ENCODE measurements at regions not wholly inside any gene's neighbourhood (a gene's known extent, or its start where the extent isn't known, plus 50 kb on each side); places are given as distances from the start of the nearest gene placed in this dataset.

GRCh38 chr3:79878708-79879107 is 110.9 kb upstream of the ROBO1 start:
- no peak overlapping the region for H3K4me3 ChIP-seq (ENCODE audit: low read depth, low read length)
- TF ChIP-seq CTCF (IDR thresholded peaks at IDR 0.05; ENCODE audit: insufficient read depth, low read depth, low read length) = no peak
- no peak for DNase-seq (ENCODE audit: low read depth)

GRCh38 chr3:79874646-79875045 is 106.8 kb upstream of the ROBO1 start:
- no peak overlapping the region for H3K4me3 ChIP-seq (ENCODE audit: low read depth, low read length)
- no peak for TF ChIP-seq CTCF (IDR thresholded peaks at IDR 0.05; ENCODE audit: insufficient read depth, low read depth, low read length)
- DNase-seq (ENCODE audit: low read depth) = no peak

- peak; percentile 41 for DNase-seq (ENCODE audit: low read depth)
- H3K4me3 ChIP-seq (ENCODE audit: low read depth, low read length) = no peak overlapping the region
- TF ChIP-seq CTCF (IDR thresholded peaks at IDR 0.05; ENCODE audit: insufficient read depth, low read depth, low read length) = no peak
These were observed 104.7 kb upstream of the ROBO1 start for GRCh38 chr3:79872483-79872882.

GRCh38 chr3:79871656-79872055 is 103.9 kb upstream of the ROBO1 start:
- no peak for DNase-seq (ENCODE audit: low read depth)
- no peak for TF ChIP-seq CTCF (IDR thresholded peaks at IDR 0.05; ENCODE audit: insufficient read depth, low read depth, low read length)
- no peak overlapping the region for H3K4me3 ChIP-seq (ENCODE audit: low read depth, low read length)

DNA sequence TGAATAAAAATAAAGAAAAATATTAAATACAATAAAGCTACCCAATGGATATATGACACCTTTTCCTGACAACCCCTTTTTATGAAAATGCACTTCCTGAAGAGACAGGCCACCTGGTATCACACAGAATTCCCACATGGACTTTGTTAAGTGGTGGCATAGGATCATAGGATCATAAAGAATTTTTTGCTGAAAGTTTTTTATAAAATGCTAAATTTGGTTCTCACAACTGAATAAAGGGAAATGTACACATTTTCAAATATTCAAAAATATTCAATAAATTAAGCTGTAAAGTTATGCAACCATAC is 102.5 kb upstream of the ROBO1 start:
- no peak overlapping the region for H3K4me3 ChIP-seq (ENCODE audit: low read depth, low read length)

DNA sequence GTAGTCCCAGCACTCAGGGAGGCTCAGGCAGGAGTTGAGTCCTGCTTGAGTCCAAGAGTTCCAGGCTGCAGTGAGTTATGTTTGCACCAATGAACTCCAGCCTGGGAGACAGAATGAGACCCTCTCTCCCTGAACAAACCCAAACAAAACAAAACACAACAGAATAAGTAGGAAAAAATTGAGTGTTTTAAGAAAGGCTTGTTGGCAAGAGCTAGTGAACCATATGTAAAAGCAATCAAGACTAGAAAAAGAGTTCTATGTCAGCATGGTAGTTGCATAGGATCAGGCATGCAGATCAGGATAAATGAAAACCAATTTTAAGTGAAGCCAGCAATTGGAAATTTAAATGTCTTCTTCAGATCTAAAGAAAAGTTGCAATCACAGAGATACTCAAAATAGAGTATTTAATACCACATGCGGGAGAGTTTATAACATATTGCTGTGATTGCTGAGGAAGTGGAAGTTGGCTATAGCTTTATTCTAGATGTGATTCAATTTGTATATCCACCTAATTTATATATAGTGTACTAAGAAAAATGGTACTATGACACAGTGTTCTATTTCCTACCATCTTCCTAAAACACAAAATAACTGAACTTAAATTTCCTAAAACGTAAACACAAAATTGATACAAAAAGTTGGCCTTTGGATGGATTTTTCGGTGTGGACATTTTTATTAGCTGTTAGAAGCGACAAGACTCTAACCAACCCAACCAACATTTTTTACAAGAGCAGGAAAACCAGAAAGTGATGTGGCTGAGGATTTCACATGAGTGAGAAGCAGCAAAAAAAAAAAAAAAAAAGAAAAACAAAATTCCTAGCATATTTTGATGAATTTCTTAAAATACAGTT is 101.9 kb upstream of the ROBO1 start:
- TF ChIP-seq CTCF (IDR thresholded peaks at IDR 0.05; ENCODE audit: insufficient read depth, low read depth, low read length) = no peak
- no peak for DNase-seq (ENCODE audit: low read depth)
- H3K4me3 ChIP-seq (ENCODE audit: low read depth, low read length) = no peak overlapping the region

More for the DNA sequence above, 102.5 kb upstream of the ROBO1 start:
- TF ChIP-seq CTCF (IDR thresholded peaks at IDR 0.05; ENCODE audit: insufficient read depth, low read depth, low read length) = no peak
- no peak for DNase-seq (ENCODE audit: low read depth)

DNA sequence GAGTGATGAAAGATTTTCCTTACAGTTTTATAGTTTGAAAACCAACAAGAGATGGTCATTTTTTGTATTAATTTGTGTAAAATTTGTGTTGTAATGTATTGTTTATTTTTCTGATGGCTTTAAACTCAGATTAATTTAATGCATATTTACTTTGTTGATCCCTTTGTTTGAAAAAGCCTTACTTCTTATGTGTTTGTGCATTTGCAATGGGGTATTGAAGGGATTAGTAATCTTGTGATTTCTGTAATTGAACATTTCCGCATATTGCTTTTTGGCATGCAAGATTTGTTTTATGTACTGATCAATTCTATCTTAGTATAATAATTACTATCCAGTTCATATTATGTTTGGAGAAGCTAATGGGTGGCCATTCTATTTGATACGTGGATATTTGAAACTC is 98.4 kb upstream of the ROBO1 start:
- no peak for TF ChIP-seq CTCF (IDR thresholded peaks at IDR 0.05; ENCODE audit: insufficient read depth, low read depth, low read length)
- H3K4me3 ChIP-seq (ENCODE audit: low read depth, low read length) = no peak overlapping the region
- no peak for DNase-seq (ENCODE audit: low read depth)

Measured in fibroblast of villous mesenchyme (primary cell).